Thoracic aorta (tissue), 2 donors: ENCODE measurements at regions not wholly inside any gene's neighbourhood (a gene's known extent, or its start where the extent isn't known, plus 50 kb on each side); places are given as distances from the start of the nearest gene placed in this dataset.

Source experiments
- ATAC-seq: fragments of 150-250 bp; one replicate; pipeline ENCODE4 v1.8.0; 2017; ENCODE audit warnings: low read depth; ENCODE audit not compliant: insufficient number of reproducible peaks, low FRiP score
- DNase-seq: peaks from one replicate; pipeline ENCODE4 v3.0.0-alpha.2; 2020; ENCODE audit warnings: low spot score
- H3K27ac ChIP-seq, 2 donors: fragments of 200-600 bp; sonication (generic); 1 replicate in 1 of 2; 2 replicates in 1 of 2; pipeline ENCODE4 v1.5.1; 2016; ENCODE audit warnings: mild to moderate bottlenecking in 2 of 2, moderate library complexity in 2 of 2
- H3K27me3 ChIP-seq: fragments of 200-600 bp; sonication (generic); replicated peaks from 2 replicates; pipeline ENCODE4 v1.6.0; 2016; ENCODE audit warnings: mild to moderate bottlenecking; ENCODE audit not compliant: insufficient read depth
- H3K36me3 ChIP-seq: fragments of 200-600 bp; sonication (generic); one replicate; pipeline ENCODE4 v1.5.1; 2016
- H3K4me1 ChIP-seq, 2 donors: fragments of 200-600 bp; sonication (generic); 1 replicate in 1 of 2; 2 replicates in 1 of 2; pipeline versions ENCODE4 v1.5.1 to v1.6.0; 2016; ENCODE audit warnings: low read depth in 2 of 2, mild to moderate bottlenecking in 1 of 2; ENCODE audit not compliant: control insufficient read depth in 1 of 2
- H3K4me3 ChIP-seq: fragments of 200-600 bp; sonication (generic); 2 replicates; pipeline ENCODE4 v1.5.1; 2016; ENCODE audit warnings: mild to moderate bottlenecking
- H3K9me3 ChIP-seq: fragments of 200-600 bp; sonication (generic); 2 replicates; pipeline ENCODE4 v1.5.1; 2016
- CTCF ChIP-seq: fragments of 200-600 bp; sonication (generic); IDR thresholded peaks from one replicate; pipeline ENCODE4 v1.5.1; 2019; ENCODE audit warnings: antibody characterized with exemption

GRCh38 chr18:71136487-71136886, 847.6 kb downstream of the SOCS6 start:
- no peak for DNase-seq
- Histone ChIP-seq H3K27me3 (no peaks in the 10 kb centered on the region), H3K36me3 (no peaks in the 10 kb centered on the region), H3K9me3 (no peaks in the 10 kb centered on the region), H3K4me3 (no peak overlapping the region), H3K4me1 (peaks cover 0 to 18% of the 10 kb centered on the region in 2 donors), H3K27ac (no peak overlapping the region)
- TF ChIP-seq CTCF = no peak
- ATAC-seq = no peak

GRCh38 chr18:71134122-71134521, 845.3 kb downstream of the SOCS6 start:
- Histone ChIP-seq H3K27ac (no peak overlapping the region), H3K4me1 (peaks cover 0 to 18% of the 10 kb centered on the region in 2 donors), H3K9me3 (no peaks in the 10 kb centered on the region), H3K4me3 (no peak overlapping the region), H3K27me3 (no peaks in the 10 kb centered on the region), H3K36me3 (no peaks in the 10 kb centered on the region)
- TF ChIP-seq CTCF = no peak
- DNase-seq (no peak), ATAC-seq (no peak)

- H3K4me1 ChIP-seq = peaks cover 0 to 10% of the 10 kb centered on the region in 2 donors
- H3K36me3 ChIP-seq = no peaks in the 10 kb centered on the region
- DNase-seq (no peak), ATAC-seq (no peak)
- H3K9me3 ChIP-seq = no peaks in the 10 kb centered on the region
- no peak for TF ChIP-seq CTCF
- no peak overlapping the region for H3K27ac ChIP-seq
- H3K27me3 ChIP-seq = no peaks in the 10 kb centered on the region
- no peak overlapping the region for H3K4me3 ChIP-seq
Measured at GRCh38 chr18:71131918-71132317, 843.1 kb downstream of the SOCS6 start.

- no peak for TF ChIP-seq CTCF
- DNase-seq = no peak
- no peaks in the 10 kb centered on the region for H3K27me3 ChIP-seq
- H3K4me1 ChIP-seq = no peaks in the 10 kb centered on the region
- no peaks in the 10 kb centered on the region for H3K9me3 ChIP-seq
- no peak for ATAC-seq
- H3K36me3 ChIP-seq = no peaks in the 10 kb centered on the region
- no peak overlapping the region for H3K4me3 ChIP-seq
- no peak overlapping the region for H3K27ac ChIP-seq
Measured at GRCh38 chr18:71130351-71130750, 841.5 kb downstream of the SOCS6 start.

- TF ChIP-seq CTCF = no peak
- H3K4me1 ChIP-seq = no peaks in the 10 kb centered on the region
- peaks cover 4% of the 10 kb centered on the region for H3K9me3 ChIP-seq
- ATAC-seq (no peak), DNase-seq (no peak)
- no peak overlapping the region for H3K4me3 ChIP-seq
- no peak overlapping the region for H3K27ac ChIP-seq
- no peaks in the 10 kb centered on the region for H3K36me3 ChIP-seq
- H3K27me3 ChIP-seq = no peaks in the 10 kb centered on the region
Measured at GRCh38 chr18:71125581-71125980, 836.7 kb downstream of the SOCS6 start.
